Nephron (organoid): ENCODE measurements at regions not wholly inside any gene's neighbourhood (a gene's known extent, or its start where the extent isn't known, plus 50 kb on each side); places are given as distances from the start of the nearest gene placed in this dataset.

Source experiments
- H3K27ac Mint-ChIP-seq, 3 experiments: 2 replicates each; pipeline ENCODE4 v1.8.0; 2020; ENCODE audit warnings: mixed read lengths in 3 of 3, mild to moderate bottlenecking in 2 of 3, moderate library complexity in 1 of 3
- H3K27me3 Mint-ChIP-seq: 2 replicates; pipeline ENCODE4 v1.8.0; 2021; ENCODE audit warnings: low read depth, mild to moderate bottlenecking, moderate library complexity, mixed read lengths
- H3K36me3 Mint-ChIP-seq: 2 replicates; pipeline ENCODE4 v1.8.0; 2020; ENCODE audit warnings: low read depth, mixed read lengths
- H3K4me1 Mint-ChIP-seq: 2 replicates; pipeline ENCODE4 v1.8.0; 2020; ENCODE audit warnings: mixed read lengths
- H3K4me3 Mint-ChIP-seq, 3 experiments: 2 replicates each; pipeline ENCODE4 v1.8.0; 2020; ENCODE audit warnings: mild to moderate bottlenecking in 3 of 3, mixed read lengths in 3 of 3, moderate library complexity in 2 of 3
- H3K9me3 Mint-ChIP-seq: 2 replicates; pipeline ENCODE4 v1.8.0; 2020; ENCODE audit warnings: mixed read lengths
- TF ChIP-seq, protein P1 (sequence below), 3 experiments: fragments of 200-600 bp; sonication (generic); IDR thresholded peaks; one replicate each; pipeline ENCODE4 v1.5.0; 2021; ENCODE audit warnings: antibody characterized with exemption in 3 of 3; ENCODE audit not compliant: unreplicated experiment in 3 of 3

DNA sequence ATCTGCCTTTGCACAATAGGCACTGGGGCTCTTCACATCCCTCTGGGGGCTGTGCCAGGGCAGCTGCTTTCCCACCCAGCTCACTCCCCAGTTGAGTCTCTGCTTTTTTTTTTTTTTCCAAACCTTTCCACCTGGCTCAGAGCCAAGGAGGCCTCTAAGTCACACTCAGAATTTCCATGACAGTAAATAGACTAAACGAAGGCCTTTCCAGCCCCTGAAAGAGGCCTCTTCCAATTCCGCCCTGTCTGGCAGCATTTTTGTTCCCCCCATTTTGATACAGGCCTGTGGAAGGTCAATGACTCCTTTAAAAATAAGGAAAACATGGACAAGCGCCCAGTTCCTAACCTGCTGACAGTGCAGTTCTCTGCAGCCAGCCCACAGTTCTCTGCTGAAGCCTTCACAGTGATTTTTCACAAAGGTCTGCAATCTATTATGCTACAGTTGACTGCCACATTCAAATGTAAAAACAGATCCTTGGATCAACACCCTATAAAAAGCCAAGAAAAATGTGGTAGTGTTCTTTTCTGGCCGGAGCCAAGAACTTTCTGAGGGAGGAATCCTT is 107.5 kb upstream of the SESN3 start:
- no peaks in the 10 kb centered on the region for H3K27me3 Mint-ChIP-seq
- H3K36me3 Mint-ChIP-seq, result no peaks in the 10 kb centered on the region
- H3K4me1 Mint-ChIP-seq, result peaks cover 22% of the 10 kb centered on the region
- TF ChIP-seq, protein P1, sequence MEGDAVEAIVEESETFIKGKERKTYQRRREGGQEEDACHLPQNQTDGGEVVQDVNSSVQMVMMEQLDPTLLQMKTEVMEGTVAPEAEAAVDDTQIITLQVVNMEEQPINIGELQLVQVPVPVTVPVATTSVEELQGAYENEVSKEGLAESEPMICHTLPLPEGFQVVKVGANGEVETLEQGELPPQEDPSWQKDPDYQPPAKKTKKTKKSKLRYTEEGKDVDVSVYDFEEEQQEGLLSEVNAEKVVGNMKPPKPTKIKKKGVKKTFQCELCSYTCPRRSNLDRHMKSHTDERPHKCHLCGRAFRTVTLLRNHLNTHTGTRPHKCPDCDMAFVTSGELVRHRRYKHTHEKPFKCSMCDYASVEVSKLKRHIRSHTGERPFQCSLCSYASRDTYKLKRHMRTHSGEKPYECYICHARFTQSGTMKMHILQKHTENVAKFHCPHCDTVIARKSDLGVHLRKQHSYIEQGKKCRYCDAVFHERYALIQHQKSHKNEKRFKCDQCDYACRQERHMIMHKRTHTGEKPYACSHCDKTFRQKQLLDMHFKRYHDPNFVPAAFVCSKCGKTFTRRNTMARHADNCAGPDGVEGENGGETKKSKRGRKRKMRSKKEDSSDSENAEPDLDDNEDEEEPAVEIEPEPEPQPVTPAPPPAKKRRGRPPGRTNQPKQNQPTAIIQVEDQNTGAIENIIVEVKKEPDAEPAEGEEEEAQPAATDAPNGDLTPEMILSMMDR (IDR thresholded peaks at IDR 0.05; ENCODE audit: unreplicated experiment in 3 of 3), result no peak
- no peak overlapping the region for H3K4me3 Mint-ChIP-seq
- H3K9me3 Mint-ChIP-seq, result no peaks in the 10 kb centered on the region
- no peak overlapping the region for H3K27ac Mint-ChIP-seq

DNA sequence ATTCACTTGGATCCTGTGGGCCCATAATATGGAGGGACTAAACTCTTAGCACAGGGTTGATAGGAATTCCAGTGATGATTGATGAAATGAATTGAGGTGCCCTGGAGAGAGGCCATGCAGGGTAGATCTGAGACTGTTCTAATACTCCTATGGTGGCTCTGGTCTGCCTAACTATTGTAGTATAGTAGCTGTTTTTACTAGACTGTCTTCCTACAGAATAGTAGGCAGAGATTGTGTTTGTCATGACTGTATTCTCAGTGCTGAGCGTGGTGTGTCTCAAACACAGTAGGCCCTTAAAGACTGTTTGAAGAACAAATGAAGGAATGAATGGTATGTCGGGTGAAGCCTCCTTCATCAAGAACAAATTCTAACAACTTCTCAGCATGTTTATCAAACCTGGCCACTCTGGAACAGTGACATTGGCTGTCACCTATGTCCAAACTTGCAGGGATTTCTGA is 107.0 kb upstream of the SESN3 start:
- Mint-ChIP-seq H3K9me3 (no peaks in the 10 kb centered on the region), H3K4me3 (no peak overlapping the region), H3K36me3 (no peaks in the 10 kb centered on the region), H3K27me3 (no peaks in the 10 kb centered on the region), H3K27ac (no peak overlapping the region), H3K4me1 (peaks cover 17% of the 10 kb centered on the region)
- TF ChIP-seq, protein P1 (IDR thresholded peaks at IDR 0.05; ENCODE audit: unreplicated experiment in 3 of 3), result no peak

DNA sequence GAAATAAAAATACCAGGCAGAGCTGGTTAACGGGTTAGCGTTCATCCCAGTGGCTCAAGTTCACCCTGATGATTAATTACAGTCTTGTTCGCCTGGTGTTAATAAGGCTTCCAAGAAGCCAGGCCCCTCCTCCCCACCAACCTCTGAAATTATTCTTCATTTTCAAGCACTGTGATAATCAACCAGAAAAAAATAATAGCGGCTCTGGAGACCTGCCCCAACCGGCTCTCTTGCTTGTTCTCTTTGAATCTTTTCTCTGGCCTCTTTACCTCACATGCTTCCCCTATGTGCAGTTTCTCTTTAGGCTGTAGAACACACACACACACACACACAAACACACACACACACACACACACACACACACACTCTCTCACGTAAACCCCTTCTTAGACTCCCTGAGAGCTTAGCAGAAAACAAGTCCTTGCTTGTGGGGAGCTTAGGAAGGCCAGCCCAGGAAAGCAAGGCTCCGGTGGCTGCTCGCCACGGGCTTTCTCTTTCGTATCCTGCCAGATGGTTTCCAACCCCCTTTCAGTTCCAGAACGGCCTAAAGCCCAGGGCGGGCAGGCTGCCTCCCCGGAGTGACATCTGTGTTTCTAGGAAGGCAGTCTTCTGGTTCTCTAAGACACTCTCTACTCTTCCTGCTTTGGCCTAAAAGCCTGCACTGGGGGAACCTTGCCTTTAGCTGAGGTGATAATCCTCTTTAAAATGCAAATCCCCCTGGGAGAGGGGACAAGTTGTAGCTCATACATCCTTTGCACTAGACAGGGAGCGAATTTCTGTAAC is 106.4 kb upstream of the SESN3 start:
- no peak overlapping the region for H3K4me3 Mint-ChIP-seq
- TF ChIP-seq, protein P1 (IDR thresholded peaks at IDR 0.05; ENCODE audit: unreplicated experiment in 3 of 3), result no peak
- H3K9me3 Mint-ChIP-seq, result no peaks in the 10 kb centered on the region
- H3K36me3 Mint-ChIP-seq, result no peaks in the 10 kb centered on the region
- no peak overlapping the region for H3K27ac Mint-ChIP-seq
- H3K27me3 Mint-ChIP-seq, result no peaks in the 10 kb centered on the region
- peaks cover 16% of the 10 kb centered on the region for H3K4me1 Mint-ChIP-seq

DNA sequence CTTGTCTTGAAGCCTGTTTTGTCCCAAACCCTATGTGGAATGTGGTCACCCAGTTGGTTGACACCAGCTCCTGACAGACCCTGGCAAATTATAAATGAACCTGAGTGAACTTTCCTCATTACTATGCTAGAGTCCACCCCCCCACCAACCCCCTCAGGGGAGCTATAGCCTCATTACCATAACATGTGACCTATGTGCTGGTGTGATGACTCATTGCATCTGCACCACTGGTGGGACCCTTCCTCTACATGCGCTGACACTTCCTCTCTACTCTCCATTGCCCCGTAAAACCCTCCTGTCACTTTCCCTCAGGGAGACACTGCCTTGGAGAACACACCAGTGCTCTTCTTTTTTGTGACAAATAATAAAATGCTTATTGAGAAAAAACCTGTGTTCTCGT is 105.0 kb upstream of the SESN3 start:
- Mint-ChIP-seq H3K9me3 (no peaks in the 10 kb centered on the region), H3K36me3 (no peaks in the 10 kb centered on the region), H3K4me1 (peaks cover 28% of the 10 kb centered on the region), H3K4me3 (no peak overlapping the region), H3K27ac (no peak overlapping the region), H3K27me3 (no peaks in the 10 kb centered on the region)
- TF ChIP-seq, protein P1 (IDR thresholded peaks at IDR 0.05; ENCODE audit: unreplicated experiment in 3 of 3), result no peak

DNA sequence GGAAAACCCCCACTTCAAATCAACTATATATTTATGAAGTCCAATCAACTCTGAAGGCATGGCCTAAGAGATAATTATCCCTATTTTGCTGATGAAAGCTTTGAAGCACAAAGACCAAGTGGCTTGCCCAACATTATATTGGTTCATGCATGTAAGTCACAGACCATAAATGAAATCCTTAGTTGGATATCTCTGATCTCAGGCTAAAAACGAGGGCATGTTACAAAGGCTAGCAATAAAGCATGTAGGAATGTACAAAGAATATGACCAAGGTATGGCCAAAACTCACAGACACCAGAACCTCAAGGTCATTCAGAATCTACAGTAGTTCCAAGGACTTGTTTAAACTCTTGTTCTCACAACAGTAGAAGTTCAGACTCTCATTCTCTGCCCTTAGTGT is 100.2 kb upstream of the SESN3 start:
- H3K27me3 Mint-ChIP-seq, result no peaks in the 10 kb centered on the region
- no peaks in the 10 kb centered on the region for H3K9me3 Mint-ChIP-seq
- no peaks in the 10 kb centered on the region for H3K36me3 Mint-ChIP-seq
- TF ChIP-seq, protein P1 (IDR thresholded peaks at IDR 0.05; ENCODE audit: unreplicated experiment in 3 of 3), result no peak
- H3K27ac Mint-ChIP-seq, result peak overlapping the region in 1 of 3 experiments; percentile 65
- no peak overlapping the region for H3K4me3 Mint-ChIP-seq
- peaks cover 48% of the 10 kb centered on the region for H3K4me1 Mint-ChIP-seq

DNA sequence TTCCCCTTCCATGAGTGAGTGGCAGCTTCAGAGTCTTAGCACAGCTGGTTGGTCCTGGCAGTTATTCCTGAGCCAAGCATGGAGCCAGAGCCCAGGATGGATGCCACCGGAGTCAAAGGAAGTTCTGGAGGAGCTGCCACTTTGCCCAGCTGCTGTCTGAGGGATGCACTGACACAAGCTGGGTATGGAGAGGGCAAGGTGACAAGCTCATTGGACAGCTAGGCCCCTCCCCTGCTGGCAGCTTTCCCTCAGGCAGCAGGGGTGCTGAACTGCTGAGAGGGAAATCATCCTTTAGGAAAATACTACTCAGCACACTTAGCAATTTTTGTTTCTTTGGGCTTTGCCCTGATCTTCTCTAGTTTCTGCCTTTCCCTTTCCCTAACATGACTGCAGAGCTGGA is 99.3 kb upstream of the SESN3 start:
- Mint-ChIP-seq H3K36me3 (no peaks in the 10 kb centered on the region), H3K9me3 (no peaks in the 10 kb centered on the region), H3K27me3 (no peaks in the 10 kb centered on the region), H3K4me1 (peaks cover 55% of the 10 kb centered on the region), H3K4me3 (no peak overlapping the region), H3K27ac (peak overlapping the region in 2 of 3 experiments; percentile 43 to 65)
- TF ChIP-seq, protein P1 (IDR thresholded peaks at IDR 0.05; ENCODE audit: unreplicated experiment in 3 of 3), result no peak
